GM12878 (cell line): ENCODE measurements at regions not wholly inside any gene's neighbourhood (a gene's known extent, or its start where the extent isn't known, plus 50 kb on each side); places are given as distances from the start of the nearest gene placed in this dataset.

Experiments used
- JUND ChIP-seq: IDR thresholded peaks from 2 replicates; pipeline ENCODE4 v1.6.1; 2012; ENCODE audit warnings: low read depth, mild to moderate bottlenecking, low read length, improper control_type of control experiment, moderate library complexity
- REST ChIP-seq: IDR thresholded peaks from 2 replicates; pipeline ENCODE4 v1.6.1; 2012; ENCODE audit warnings: mild to moderate bottlenecking, low read depth, low read length
- YY1 ChIP-seq: IDR thresholded peaks from 2 replicates; pipeline ENCODE4 v1.6.1; 2011; ENCODE audit warnings: low read depth, mild to moderate bottlenecking, low read length
- TF ChIP-seq, protein P1 (sequence below): fragments of 450-650 bp; IDR thresholded peaks from 2 replicates; pipeline ENCODE4 v1.6.1; 2017; ENCODE audit warnings: mild to moderate bottlenecking, moderate library complexity

GRCh38 chr5:5688194-5688924 is 265.9 kb downstream of the ICE1 start (continued):
- TF ChIP-seq, protein P1, sequence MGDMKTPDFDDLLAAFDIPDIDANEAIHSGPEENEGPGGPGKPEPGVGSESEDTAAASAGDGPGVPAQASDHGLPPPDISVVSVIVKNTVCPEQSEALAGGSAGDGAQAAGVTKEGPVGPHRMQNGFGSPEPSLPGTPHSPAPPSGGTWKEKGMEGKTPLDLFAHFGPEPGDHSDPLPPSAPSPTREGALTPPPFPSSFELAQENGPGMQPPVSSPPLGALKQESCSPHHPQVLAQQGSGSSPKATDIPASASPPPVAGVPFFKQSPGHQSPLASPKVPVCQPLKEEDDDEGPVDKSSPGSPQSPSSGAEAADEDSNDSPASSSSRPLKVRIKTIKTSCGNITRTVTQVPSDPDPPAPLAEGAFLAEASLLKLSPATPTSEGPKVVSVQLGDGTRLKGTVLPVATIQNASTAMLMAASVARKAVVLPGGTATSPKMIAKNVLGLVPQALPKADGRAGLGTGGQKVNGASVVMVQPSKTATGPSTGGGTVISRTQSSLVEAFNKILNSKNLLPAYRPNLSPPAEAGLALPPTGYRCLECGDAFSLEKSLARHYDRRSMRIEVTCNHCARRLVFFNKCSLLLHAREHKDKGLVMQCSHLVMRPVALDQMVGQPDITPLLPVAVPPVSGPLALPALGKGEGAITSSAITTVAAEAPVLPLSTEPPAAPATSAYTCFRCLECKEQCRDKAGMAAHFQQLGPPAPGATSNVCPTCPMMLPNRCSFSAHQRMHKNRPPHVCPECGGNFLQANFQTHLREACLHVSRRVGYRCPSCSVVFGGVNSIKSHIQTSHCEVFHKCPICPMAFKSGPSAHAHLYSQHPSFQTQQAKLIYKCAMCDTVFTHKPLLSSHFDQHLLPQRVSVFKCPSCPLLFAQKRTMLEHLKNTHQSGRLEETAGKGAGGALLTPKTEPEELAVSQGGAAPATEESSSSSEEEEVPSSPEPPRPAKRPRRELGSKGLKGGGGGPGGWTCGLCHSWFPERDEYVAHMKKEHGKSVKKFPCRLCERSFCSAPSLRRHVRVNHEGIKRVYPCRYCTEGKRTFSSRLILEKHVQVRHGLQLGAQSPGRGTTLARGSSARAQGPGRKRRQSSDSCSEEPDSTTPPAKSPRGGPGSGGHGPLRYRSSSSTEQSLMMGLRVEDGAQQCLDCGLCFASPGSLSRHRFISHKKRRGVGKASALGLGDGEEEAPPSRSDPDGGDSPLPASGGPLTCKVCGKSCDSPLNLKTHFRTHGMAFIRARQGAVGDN, result no peak
- TF ChIP-seq JUND, result no peak
- TF ChIP-seq YY1, result no peak
- no peak for TF ChIP-seq REST
- TF ChIP-seq, all 136 proteins: peak for 0
